Thyroid gland (tissue), 4 donors: ENCODE measurements at regions not wholly inside any gene's neighbourhood (a gene's known extent, or its start where the extent isn't known, plus 50 kb on each side); places are given as distances from the start of the nearest gene placed in this dataset.

ENCODE experiments used
- DNase-seq, 2 donors: peaks; one replicate each; pipeline ENCODE4 v3.0.0-alpha.2; 2019
- H3K27ac ChIP-seq, 3 donors: fragments of 200-600 bp; sonication (generic); 1 replicate in 2 of 3; 2 replicates in 1 of 3; pipeline ENCODE4 v1.5.1; 2016 to 2019; ENCODE audit warnings: mild to moderate bottlenecking in 1 of 3, moderate library complexity in 1 of 3
- H3K27me3 ChIP-seq: fragments of 200-600 bp; sonication (generic); one replicate; pipeline ENCODE4 v1.5.1; 2019
- H3K36me3 ChIP-seq, 2 donors: fragments of 200-600 bp; sonication (generic); one replicate each; pipeline ENCODE4 v1.5.1; 2016 to 2019
- H3K4me1 ChIP-seq, 2 donors: fragments of 200-600 bp; sonication (generic); one replicate each; pipeline ENCODE4 v1.5.1; 2017 to 2019
- H3K4me3 ChIP-seq, 3 donors: fragments of 200-600 bp; sonication (generic); replicated peaks in 1 of 3; 1 replicate in 2 of 3; 2 replicates in 1 of 3; pipeline ENCODE4 v1.5.1; 2016; ENCODE audit warnings: mild to moderate bottlenecking in 1 of 3
- H3K9me3 ChIP-seq: fragments of 200-600 bp; sonication (generic); one replicate; pipeline ENCODE4 v1.5.1; 2017
- CTCF ChIP-seq, 6 experiments: fragments of 200-600 bp in 3 of 6; fragments of 450-650 bp in 3 of 6; sonication (generic) in 3 of 6; IDR thresholded peaks; one replicate each; pipeline ENCODE4 v1.5.1; 2016 to 2019; ENCODE audit warnings: antibody characterized with exemption in 6 of 6, mild to moderate bottlenecking in 2 of 6, inconsistent platforms in 1 of 6, moderate library complexity in 1 of 6
- POLR2A ChIP-seq, 2 donors: fragments of 450-650 bp; IDR thresholded peaks; one replicate each; pipeline ENCODE4 v1.6.1; 2017; ENCODE audit warnings: antibody characterized with exemption in 2 of 2, mild to moderate bottlenecking in 2 of 2, moderate library complexity in 1 of 2
- WGBS, 2 donors: methylation state at CpG; one replicate each; pipeline ENCODE4 v1.1.5; 2017; 5-methylcytosine and 5-hydroxymethylcytosine counted together
- intact Hi-C: fragments of 100-400 bp; cut with DNase I; formaldehyde crosslinking; loops from one replicate; pipeline ENCODE4 v1.15.1; 2023

- WGBS, 2 donors, result 92 to 96% methylated on average over 2 of the region's 2 CpGs
- H3K9me3 ChIP-seq, result no peaks in the 10 kb centered on the region
Measured at GRCh38 chr5:21694567-21694966, 1158.6 kb downstream of the CDH12 start.

GRCh38 chr5:21693591-21693990, 1159.6 kb downstream of the CDH12 start:
- Histone ChIP-seq H3K4me1 (no peaks in the 10 kb centered on the region), H3K27me3 (no peaks in the 10 kb centered on the region), H3K36me3 (no peaks in the 10 kb centered on the region), H3K27ac (no peak overlapping the region), H3K4me3 (no peak overlapping the region), H3K9me3 (no peaks in the 10 kb centered on the region)
- TF ChIP-seq CTCF (IDR thresholded peaks at IDR 0.05) (no peak), POLR2A (IDR thresholded peaks at IDR 0.05) (no peak)
- DNase-seq, result no peak
- intact Hi-C loops, result no loop called here

More at GRCh38 chr5:21694567-21694966, 1158.6 kb downstream of the CDH12 start:
- Histone ChIP-seq H3K27me3 (no peaks in the 10 kb centered on the region), H3K36me3 (no peaks in the 10 kb centered on the region), H3K4me3 (no peak overlapping the region), H3K4me1 (no peaks in the 10 kb centered on the region), H3K27ac (no peak overlapping the region)
- DNase-seq, result no peak
- no peak for TF ChIP-seq CTCF (IDR thresholded peaks at IDR 0.05)
- no peak for TF ChIP-seq POLR2A (IDR thresholded peaks at IDR 0.05)
- intact Hi-C loops, result no loop called here

GRCh38 chr5:21689587-21689986, 1163.6 kb downstream of the CDH12 start:
- H3K36me3 ChIP-seq, result no peaks in the 10 kb centered on the region
- no peaks in the 10 kb centered on the region for H3K9me3 ChIP-seq
- no peak overlapping the region for H3K27ac ChIP-seq
- DNase-seq, result no peak
- H3K4me1 ChIP-seq, result no peaks in the 10 kb centered on the region
- H3K27me3 ChIP-seq, result no peaks in the 10 kb centered on the region
- no peak overlapping the region for H3K4me3 ChIP-seq
- intact Hi-C loops, result no loop called here
- TF ChIP-seq POLR2A (IDR thresholded peaks at IDR 0.05) (no peak), CTCF (IDR thresholded peaks at IDR 0.05) (no peak)
- WGBS, 2 donors, result 75 to 76% methylated on average over 3 of the region's 3 CpGs

- no peak overlapping the region for H3K27ac ChIP-seq
- DNase-seq, result no peak
- no peak overlapping the region for H3K4me3 ChIP-seq
- no peaks in the 10 kb centered on the region for H3K27me3 ChIP-seq
- intact Hi-C loops, result no loop called here
- no peak for TF ChIP-seq CTCF (IDR thresholded peaks at IDR 0.05)
- TF ChIP-seq POLR2A (IDR thresholded peaks at IDR 0.05), result no peak
- H3K36me3 ChIP-seq, result no peaks in the 10 kb centered on the region
- H3K9me3 ChIP-seq, result no peaks in the 10 kb centered on the region
- 88 to 90% methylated on average over 1 of the region's 1 CpG for WGBS, 2 donors
- H3K4me1 ChIP-seq, result no peaks in the 10 kb centered on the region
Measured at GRCh38 chr5:21688655-21689054, 1164.5 kb downstream of the CDH12 start.

GRCh38 chr5:21687621-21688020, 1165.5 kb downstream of the CDH12 start:
- 80 to 86% methylated on average over 5 of the region's 5 CpGs for WGBS, 2 donors
- intact Hi-C loops, result no loop called here
- TF ChIP-seq CTCF (IDR thresholded peaks at IDR 0.05) (no peak), POLR2A (IDR thresholded peaks at IDR 0.05) (no peak)
- Histone ChIP-seq H3K9me3 (no peaks in the 10 kb centered on the region), H3K27ac (no peak overlapping the region), H3K4me1 (no peaks in the 10 kb centered on the region), H3K4me3 (no peak overlapping the region), H3K27me3 (no peaks in the 10 kb centered on the region), H3K36me3 (no peaks in the 10 kb centered on the region)
- DNase-seq, result no peak
